ENCODE measurements at regions not wholly inside any gene's neighbourhood (a gene's known extent, or its start where the extent isn't known, plus 50 kb on each side); places are given as distances from the start of the nearest gene placed in this dataset.
"Not testable (repeated sequence)": the region's sequence is repeated elsewhere in the genome, so short reads cannot be mapped to it uniquely, and the experiment has no call there.

- Histone ChIP-seq H2AFZ (ENCODE audit: low read length) (no peak overlapping the region), H3K27ac (ENCODE audit: low read length) (no peak overlapping the region), H3K27me3 (ENCODE audit: low read length) (no peaks in the 10 kb centered on the region), H3K79me2 (ENCODE audit: low read length) (no peaks in the 10 kb centered on the region), H4K20me1 (ENCODE audit: low read length) (no peaks in the 10 kb centered on the region), H3K4me3 (ENCODE audit: low read length) (no peak overlapping the region), H3K36me3 (ENCODE audit: low read depth, low read length) (no peaks in the 10 kb centered on the region), H3F3A (ENCODE audit: low read length, unreplicated experiment) (no peaks in the 10 kb centered on the region), H3K9me2 (replicated peaks; ENCODE audit: low read length) (no peaks in the 10 kb centered on the region), H3K4me2 (ENCODE audit: low read length) (no peak overlapping the region), H3K9ac (ENCODE audit: low read length) (no peak overlapping the region), H3K4me1 (ENCODE audit: insufficient read depth, low read length) (peaks cover 17% of the 10 kb centered on the region), H3K9me3 (ENCODE audit: low read length) (no peaks in the 10 kb centered on the region)
- ChIA-PET CTCF (no interaction called here), POLR2A (ENCODE audit: unreplicated experiment) (no interaction called here)
- intact Hi-C loops (cut with micrococcal nuclease): no loop called here
- no peak for DNase-seq
- no TSS peak for BruUV-seq (replicated peaks)
- no peak for ATAC-seq
- TF ChIP-seq EZH2 (IDR thresholded peaks at IDR 0.05; ENCODE audit: low read length, unreplicated experiment): no peak
- TF ChIP-seq CTCF (conservative IDR thresholded peaks at IDR 0.05; ENCODE audit: low read depth, low read length): no peak
- no peak for TF ChIP-seq EZH2phosphoT487 (IDR thresholded peaks at IDR 0.05; ENCODE audit: borderline replicate concordance, low read length)
Observed at GRCh38 chr1:56123826-56124225, 455.5 kb downstream of the PLPP3 start.

DNA sequence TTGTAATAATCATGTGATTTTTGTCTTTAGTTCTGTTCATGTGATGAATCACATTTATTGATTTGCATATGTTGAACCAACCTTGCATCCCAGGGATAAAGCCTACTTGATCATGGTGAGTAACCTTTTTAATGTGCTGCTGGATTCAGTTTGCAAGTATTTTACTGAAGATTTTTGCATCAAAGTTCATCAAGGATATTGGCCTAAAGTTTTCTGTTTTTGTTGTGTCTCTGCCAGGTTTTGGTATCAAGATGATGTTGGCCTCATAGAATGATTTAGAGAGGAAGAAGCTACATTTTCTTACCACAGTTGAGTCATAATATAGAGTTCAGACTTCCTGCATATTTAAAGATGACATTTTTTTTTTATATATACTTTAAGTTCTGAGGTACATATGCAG lies 455.9 kb downstream of the PLPP3 start:
- Histone ChIP-seq H3K27me3 (ENCODE audit: low read length) (no peaks in the 10 kb centered on the region), H3K27ac (ENCODE audit: low read length) (no peak overlapping the region), H4K20me1 (ENCODE audit: low read length) (no peaks in the 10 kb centered on the region), H2AFZ (ENCODE audit: low read length) (no peak overlapping the region), H3K36me3 (ENCODE audit: low read depth, low read length) (no peaks in the 10 kb centered on the region), H3K4me1 (ENCODE audit: insufficient read depth, low read length) (peaks cover 17% of the 10 kb centered on the region), H3K9me3 (ENCODE audit: low read length) (no peaks in the 10 kb centered on the region), H3F3A (ENCODE audit: low read length, unreplicated experiment) (no peaks in the 10 kb centered on the region), H3K9me2 (replicated peaks; ENCODE audit: low read length) (no peaks in the 10 kb centered on the region), H3K79me2 (ENCODE audit: low read length) (no peaks in the 10 kb centered on the region), H3K4me3 (ENCODE audit: low read length) (no peak overlapping the region), H3K4me2 (ENCODE audit: low read length) (no peak overlapping the region), H3K9ac (ENCODE audit: low read length) (no peak overlapping the region)
- ChIA-PET POLR2A (ENCODE audit: unreplicated experiment) (no interaction called here), CTCF (no interaction called here)
- ATAC-seq: no peak
- BruUV-seq (replicated peaks): no TSS peak
- intact Hi-C loops (cut with micrococcal nuclease): no loop called here
- no peak for TF ChIP-seq EZH2phosphoT487 (IDR thresholded peaks at IDR 0.05; ENCODE audit: borderline replicate concordance, low read length)
- no peak for TF ChIP-seq EZH2 (IDR thresholded peaks at IDR 0.05; ENCODE audit: low read length, unreplicated experiment)
- no peak for TF ChIP-seq CTCF (conservative IDR thresholded peaks at IDR 0.05; ENCODE audit: low read depth, low read length)
- no peak for DNase-seq

DNA sequence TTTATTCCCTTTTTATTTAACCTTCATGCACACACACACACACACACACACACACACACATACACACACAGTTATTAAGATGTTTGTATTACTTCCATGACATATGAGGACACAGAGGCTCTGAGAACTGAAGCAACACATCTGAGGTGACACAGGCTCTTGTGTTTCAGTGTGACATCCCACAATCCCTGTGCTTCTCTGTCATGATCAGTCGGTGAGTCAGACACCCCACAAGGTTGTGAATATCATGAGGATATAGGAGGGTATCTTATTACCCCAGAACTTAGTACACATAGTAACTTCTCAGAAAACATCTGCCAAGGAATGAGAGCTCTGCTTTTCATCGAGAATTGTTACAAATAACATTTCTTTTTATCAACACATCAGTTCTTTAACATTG lies 459.3 kb downstream of the PLPP3 start:
- Histone ChIP-seq H2AFZ (ENCODE audit: low read length) (no peak overlapping the region), H3K4me1 (ENCODE audit: insufficient read depth, low read length) (peaks cover 10% of the 10 kb centered on the region), H4K20me1 (ENCODE audit: low read length) (no peaks in the 10 kb centered on the region), H3K4me2 (ENCODE audit: low read length) (no peak overlapping the region), H3K9me3 (ENCODE audit: low read length) (no peaks in the 10 kb centered on the region), H3K27ac (ENCODE audit: low read length) (no peak overlapping the region), H3K9me2 (replicated peaks; ENCODE audit: low read length) (no peaks in the 10 kb centered on the region), H3K36me3 (ENCODE audit: low read depth, low read length) (no peaks in the 10 kb centered on the region), H3K9ac (ENCODE audit: low read length) (no peak overlapping the region), H3K4me3 (ENCODE audit: low read length) (no peak overlapping the region), H3K79me2 (ENCODE audit: low read length) (no peaks in the 10 kb centered on the region), H3F3A (ENCODE audit: low read length, unreplicated experiment) (no peaks in the 10 kb centered on the region), H3K27me3 (ENCODE audit: low read length) (no peaks in the 10 kb centered on the region)
- peak; percentile 59 for DNase-seq
- ChIA-PET POLR2A (ENCODE audit: unreplicated experiment) (interaction anchor here (0.7 kb wide), 1 partner anchor 257 kb away, joined by 10 read pairs; no protein-coding TSS in a partner anchor), CTCF (no interaction called here)
- intact Hi-C loops (cut with micrococcal nuclease): no loop called here
- ATAC-seq: peak; percentile 79
- no peak for TF ChIP-seq EZH2phosphoT487 (IDR thresholded peaks at IDR 0.05; ENCODE audit: borderline replicate concordance, low read length)
- no peak for TF ChIP-seq EZH2 (IDR thresholded peaks at IDR 0.05; ENCODE audit: low read length, unreplicated experiment)
- no peak for TF ChIP-seq CTCF (conservative IDR thresholded peaks at IDR 0.05; ENCODE audit: low read depth, low read length)
- BruUV-seq (replicated peaks): no TSS peak

GRCh38 chr1:56118676-56119075 lies 460.7 kb downstream of the PLPP3 start:
- H4K20me1 ChIP-seq (ENCODE audit: low read length); H3K4me1 ChIP-seq (ENCODE audit: insufficient read depth, low read length); BruUV-seq (replicated peaks); H3K4me2 ChIP-seq (ENCODE audit: low read length); POLR2A ChIA-PET (ENCODE audit: unreplicated experiment); H3K36me3 ChIP-seq (ENCODE audit: low read depth, low read length); H3K9me3 ChIP-seq (ENCODE audit: low read length); H3K79me2 ChIP-seq (ENCODE audit: low read length); H2AFZ ChIP-seq (ENCODE audit: low read length); ATAC-seq; CTCF ChIA-PET; H3K27ac ChIP-seq (ENCODE audit: low read length); H3F3A ChIP-seq (ENCODE audit: low read length, unreplicated experiment); H3K9ac ChIP-seq (ENCODE audit: low read length); intact Hi-C loops (cut with micrococcal nuclease); H3K4me3 ChIP-seq (ENCODE audit: low read length); DNase-seq; H3K27me3 ChIP-seq (ENCODE audit: low read length); H3K9me2 ChIP-seq (replicated peaks; ENCODE audit: low read length): not testable (repeated sequence)
